OCI-LY7 (cell line): ENCODE measurements at regions not wholly inside any gene's neighbourhood (a gene's known extent, or its start where the extent isn't known, plus 50 kb on each side); places are given as distances from the start of the nearest gene placed in this dataset.

Experiments used
- BruUV-seq: library from RNA; stranded (reverse); fragments of 400-500 nt; replicated peaks from 2 replicates; lab custom pipeline; 2021; lab: Mats Ljungman, UMichigan
- CTCF ChIA-PET: fragments of 300-600 bp; sonication (Branson Sonifier 250); formaldehyde crosslinking; loops from one replicate; lab custom pipeline; 2022; ENCODE audit warnings: antibody characterized with exemption; ENCODE audit not compliant: unreplicated experiment; lab: Charles Lee
- POLR2A ChIA-PET: fragments of 300-600 bp; sonication (Branson Sonifier 250); formaldehyde crosslinking; loops from one replicate; lab custom pipeline; 2022; ENCODE audit warnings: antibody characterized with exemption; lab: Charles Lee
- DNase-seq: peaks from one replicate; pipeline ENCODE4 v3.0.0-alpha.2; 2015; ENCODE audit warnings: low spot score
- H2AFZ ChIP-seq: fragments of 200-600 bp; sonication (generic), shearing (Covaris generic); 2 replicates; pipeline ENCODE4 v1.6.1; 2014; ENCODE audit warnings: mild to moderate bottlenecking, antibody characterized with exemption, low read length, moderate library complexity
- H3K27ac ChIP-seq: fragments of 200-600 bp; sonication (generic); 2 replicates; pipeline ENCODE4 v1.5.1; 2014; ENCODE audit warnings: mixed run types, low read depth, mild to moderate bottlenecking, moderate library complexity, low read length, inconsistent platforms; ENCODE audit not compliant: poor library complexity, severe bottlenecking
- H3K36me3 ChIP-seq: fragments of 200-600 bp; sonication (generic); 2 replicates; pipeline ENCODE4 v1.6.1; 2014; ENCODE audit warnings: mild to moderate bottlenecking, antibody characterized with exemption, low read length, moderate library complexity, mixed read lengths; ENCODE audit not compliant: insufficient read depth
- H3K4me1 ChIP-seq: fragments of 200-600 bp; sonication (generic); 2 replicates; pipeline ENCODE4 v1.5.1; 2014; ENCODE audit warnings: mild to moderate bottlenecking, low read length; ENCODE audit not compliant: insufficient read depth, poor library complexity, severe bottlenecking
- H3K4me2 ChIP-seq: fragments of 200-600 bp; sonication (generic); 2 replicates; pipeline ENCODE4 v1.6.1; 2014; ENCODE audit warnings: mild to moderate bottlenecking, low read length
- H3K4me3 ChIP-seq: fragments of 200-600 bp; sonication (generic); 2 replicates; pipeline ENCODE4 v1.5.1; 2014; ENCODE audit warnings: mild to moderate bottlenecking, low read depth, low read length; ENCODE audit not compliant: poor library complexity, severe bottlenecking
- H3K79me2 ChIP-seq: fragments of 200-600 bp; sonication (generic); 2 replicates; pipeline ENCODE4 v1.6.1; 2016; ENCODE audit warnings: low read depth, mild to moderate bottlenecking, low read length, moderate library complexity, mixed read lengths; ENCODE audit not compliant: insufficient read depth
- H3K9me2 ChIP-seq: fragments of 200-600 bp; sonication (generic); 2 replicates; pipeline ENCODE4 v1.6.1; 2016; ENCODE audit warnings: mild to moderate bottlenecking, low read length, mixed read lengths; ENCODE audit not compliant: insufficient read depth
- H3K9me3 ChIP-seq: fragments of 200-600 bp; sonication (generic); 2 replicates; pipeline ENCODE4 v1.6.1; 2014; ENCODE audit warnings: mild to moderate bottlenecking, mixed run types, low read length, mixed read lengths
- H4K20me1 ChIP-seq: fragments of 200-600 bp; sonication (generic); 2 replicates; pipeline ENCODE4 v1.6.1; 2014; ENCODE audit warnings: mild to moderate bottlenecking, antibody characterized with exemption, low read length, moderate library complexity, mixed read lengths; ENCODE audit not compliant: insufficient read depth
- EZH2phosphoT487 ChIP-seq: fragments of 200-600 bp; sonication (generic); IDR thresholded peaks from 2 replicates; pipeline ENCODE4 v1.6.1; 2018; ENCODE audit warnings: low read depth, borderline replicate concordance, mild to moderate bottlenecking, mixed run types, antibody characterized with exemption, low read length, moderate library complexity, mixed read lengths
- intact Hi-C: fragments of 100-400 bp; cut with micrococcal nuclease; formaldehyde crosslinking; loops from one replicate; pipeline ENCODE4 v1.10.0; 2022; ENCODE audit not compliant: unreplicated experiment
- TF ChIP-seq, protein P1 (sequence below): fragments of 200-600 bp; sonication (generic); conservative IDR thresholded peaks from 2 replicates; pipeline ENCODE4 v1.5.1; 2014; ENCODE audit warnings: mild to moderate bottlenecking, antibody characterized with exemption, low read length, moderate library complexity, mixed read lengths

DNA sequence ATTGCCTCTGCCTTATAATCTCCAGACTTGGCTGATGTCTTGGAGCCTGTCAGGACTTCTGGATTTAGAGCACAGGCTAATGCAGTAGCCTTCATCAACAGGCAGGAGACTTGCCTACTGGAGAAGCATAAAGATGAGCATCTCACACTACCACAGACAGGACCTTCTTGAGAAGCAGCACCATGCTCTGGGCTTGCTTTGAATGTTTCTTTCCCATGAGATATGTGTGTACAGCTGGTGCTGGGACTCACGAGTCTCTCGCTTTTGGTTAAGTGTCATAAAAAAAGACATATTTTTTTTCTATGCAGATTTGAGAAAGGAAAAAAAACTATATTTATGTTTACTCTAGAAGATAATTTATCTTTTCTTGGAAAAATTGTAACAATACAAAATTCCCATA, 671.3 kb downstream of the MRPL39 start:
- intact Hi-C loops = no loop called here
- ChIA-PET POLR2A (no interaction called here), CTCF (no interaction called here)
- no peaks in the 10 kb centered on the region for H3K9me2 ChIP-seq
- BruUV-seq = no TSS peak
- no peaks in the 10 kb centered on the region for H3K36me3 ChIP-seq
- no peaks in the 10 kb centered on the region for H3K4me1 ChIP-seq
- TF ChIP-seq, protein P1, sequence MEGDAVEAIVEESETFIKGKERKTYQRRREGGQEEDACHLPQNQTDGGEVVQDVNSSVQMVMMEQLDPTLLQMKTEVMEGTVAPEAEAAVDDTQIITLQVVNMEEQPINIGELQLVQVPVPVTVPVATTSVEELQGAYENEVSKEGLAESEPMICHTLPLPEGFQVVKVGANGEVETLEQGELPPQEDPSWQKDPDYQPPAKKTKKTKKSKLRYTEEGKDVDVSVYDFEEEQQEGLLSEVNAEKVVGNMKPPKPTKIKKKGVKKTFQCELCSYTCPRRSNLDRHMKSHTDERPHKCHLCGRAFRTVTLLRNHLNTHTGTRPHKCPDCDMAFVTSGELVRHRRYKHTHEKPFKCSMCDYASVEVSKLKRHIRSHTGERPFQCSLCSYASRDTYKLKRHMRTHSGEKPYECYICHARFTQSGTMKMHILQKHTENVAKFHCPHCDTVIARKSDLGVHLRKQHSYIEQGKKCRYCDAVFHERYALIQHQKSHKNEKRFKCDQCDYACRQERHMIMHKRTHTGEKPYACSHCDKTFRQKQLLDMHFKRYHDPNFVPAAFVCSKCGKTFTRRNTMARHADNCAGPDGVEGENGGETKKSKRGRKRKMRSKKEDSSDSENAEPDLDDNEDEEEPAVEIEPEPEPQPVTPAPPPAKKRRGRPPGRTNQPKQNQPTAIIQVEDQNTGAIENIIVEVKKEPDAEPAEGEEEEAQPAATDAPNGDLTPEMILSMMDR = no peak
- no peak for TF ChIP-seq EZH2phosphoT487
- H2AFZ ChIP-seq = no peak overlapping the region
- H3K4me3 ChIP-seq = no peak overlapping the region
- no peaks in the 10 kb centered on the region; the same call in 1 of the 2 replicates for H3K9me3 ChIP-seq
- H3K4me2 ChIP-seq = no peak overlapping the region
- no peaks in the 10 kb centered on the region for H4K20me1 ChIP-seq
- no peak overlapping the region for H3K27ac ChIP-seq
- DNase-seq = no peak
- no peaks in the 10 kb centered on the region for H3K79me2 ChIP-seq

DNA sequence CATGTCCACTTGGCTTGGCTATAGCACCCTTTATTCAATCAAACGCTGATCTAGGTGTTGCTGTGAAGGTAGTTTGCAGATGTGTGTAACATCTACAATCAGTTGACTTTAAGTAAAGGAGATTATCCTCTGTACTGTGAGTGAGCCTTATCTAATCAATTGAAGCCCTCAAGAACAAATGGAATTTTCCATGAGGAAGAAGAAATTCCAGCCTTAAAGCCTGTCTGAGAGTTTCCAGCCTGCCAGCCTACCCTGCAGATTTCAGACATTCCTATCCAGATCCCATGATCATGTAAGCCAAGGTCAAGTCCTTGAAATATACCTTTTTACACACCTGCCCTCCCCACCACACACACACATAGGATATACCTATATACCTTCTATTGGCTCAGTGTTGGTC, 696.7 kb downstream of the MRPL39 start:
- H3K9me3 ChIP-seq = 0 out of 2 replicates have a peak, but pooled peaks cover 6% of the 10 kb centered on the region
- no peaks in the 10 kb centered on the region for H3K4me1 ChIP-seq
- H3K4me2 ChIP-seq = no peak overlapping the region
- no peaks in the 10 kb centered on the region for H3K79me2 ChIP-seq
- no peak overlapping the region for H3K27ac ChIP-seq
- DNase-seq = no peak
- H3K9me2 ChIP-seq = no peaks in the 10 kb centered on the region
- no peak overlapping the region for H3K4me3 ChIP-seq
- H4K20me1 ChIP-seq = no peaks in the 10 kb centered on the region
- no peaks in the 10 kb centered on the region for H3K36me3 ChIP-seq
- H2AFZ ChIP-seq = no peak overlapping the region
- TF ChIP-seq EZH2phosphoT487 = no peak
- TF ChIP-seq, protein P1 = no peak
- BruUV-seq = no TSS peak
- intact Hi-C loops = no loop called here
- CTCF ChIA-PET = no interaction called here
- POLR2A ChIA-PET = interaction anchor here (0.8 kb wide), 1 partner anchor 12 kb away, joined by 3 read pairs; no protein-coding TSS in a partner anchor

DNA sequence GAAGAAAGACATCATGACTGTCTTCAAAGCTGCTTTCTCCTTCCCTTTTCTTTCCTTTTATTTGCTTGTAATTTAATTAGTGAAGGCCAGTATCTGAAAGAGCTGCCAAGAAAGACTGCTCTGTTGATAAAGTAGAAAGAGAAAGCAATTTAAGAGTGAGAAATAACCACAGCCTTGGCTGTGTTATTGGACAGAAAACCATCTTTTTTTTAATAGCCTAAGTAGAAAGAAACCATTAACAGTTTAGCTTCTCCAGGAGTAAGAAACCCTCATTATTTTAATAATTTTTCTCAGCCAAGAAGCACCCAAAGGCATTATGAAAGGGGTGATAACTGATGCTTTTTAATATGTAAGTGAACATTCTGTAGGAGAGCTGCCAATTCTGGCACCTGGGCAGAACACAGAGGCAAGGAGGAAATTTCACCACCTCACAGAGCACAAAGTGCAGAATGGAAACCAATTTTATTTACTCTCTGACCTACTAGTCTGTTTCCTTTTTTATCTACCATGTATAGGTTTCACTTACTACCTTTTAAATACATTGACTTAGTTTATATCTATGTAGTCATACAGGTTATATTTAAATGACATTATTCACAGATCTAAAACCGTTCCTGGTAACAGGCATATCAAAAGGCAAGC, 703.2 kb downstream of the MRPL39 start:
- CTCF ChIA-PET = no interaction called here
- H3K9me3 ChIP-seq = 0 out of 2 replicates have a peak, but pooled peaks cover 6% of the 10 kb centered on the region
- H3K27ac ChIP-seq = no peak overlapping the region
- intact Hi-C loops = no loop called here
- no peaks in the 10 kb centered on the region for H4K20me1 ChIP-seq
- POLR2A ChIA-PET = no interaction called here
- TF ChIP-seq, protein P1 = no peak
- TF ChIP-seq EZH2phosphoT487 = no peak
- no peaks in the 10 kb centered on the region for H3K79me2 ChIP-seq
- no peaks in the 10 kb centered on the region for H3K4me1 ChIP-seq
- no peak overlapping the region for H3K4me3 ChIP-seq
- no peak overlapping the region for H2AFZ ChIP-seq
- no TSS peak for BruUV-seq
- no peaks in the 10 kb centered on the region for H3K36me3 ChIP-seq
- H3K9me2 ChIP-seq = no peaks in the 10 kb centered on the region
- H3K4me2 ChIP-seq = no peak overlapping the region
- no peak for DNase-seq
